Stimulated activated CD4-positive, alpha-beta T cell treated with anti-CD3 and anti-CD28 coated beads, Interleukin-2, amount 100 ng/mL, for 24 hours (primary cell): ENCODE measurements at regions not wholly inside any gene's neighbourhood (a gene's known extent, or its start where the extent isn't known, plus 50 kb on each side); places are given as distances from the start of the nearest gene placed in this dataset.
A peak's percentile ranks its signal among the peaks of the same experiment; 100 is the strongest.
"Not testable (repeated sequence)": the region's sequence is repeated elsewhere in the genome, so short reads cannot be mapped to it uniquely, and the experiment has no call there.

Source experiments
- DNase-seq, 2 donors: peaks; one replicate each; pipeline ENCODE4 v3.0.0-alpha.2; 2020

DNA sequence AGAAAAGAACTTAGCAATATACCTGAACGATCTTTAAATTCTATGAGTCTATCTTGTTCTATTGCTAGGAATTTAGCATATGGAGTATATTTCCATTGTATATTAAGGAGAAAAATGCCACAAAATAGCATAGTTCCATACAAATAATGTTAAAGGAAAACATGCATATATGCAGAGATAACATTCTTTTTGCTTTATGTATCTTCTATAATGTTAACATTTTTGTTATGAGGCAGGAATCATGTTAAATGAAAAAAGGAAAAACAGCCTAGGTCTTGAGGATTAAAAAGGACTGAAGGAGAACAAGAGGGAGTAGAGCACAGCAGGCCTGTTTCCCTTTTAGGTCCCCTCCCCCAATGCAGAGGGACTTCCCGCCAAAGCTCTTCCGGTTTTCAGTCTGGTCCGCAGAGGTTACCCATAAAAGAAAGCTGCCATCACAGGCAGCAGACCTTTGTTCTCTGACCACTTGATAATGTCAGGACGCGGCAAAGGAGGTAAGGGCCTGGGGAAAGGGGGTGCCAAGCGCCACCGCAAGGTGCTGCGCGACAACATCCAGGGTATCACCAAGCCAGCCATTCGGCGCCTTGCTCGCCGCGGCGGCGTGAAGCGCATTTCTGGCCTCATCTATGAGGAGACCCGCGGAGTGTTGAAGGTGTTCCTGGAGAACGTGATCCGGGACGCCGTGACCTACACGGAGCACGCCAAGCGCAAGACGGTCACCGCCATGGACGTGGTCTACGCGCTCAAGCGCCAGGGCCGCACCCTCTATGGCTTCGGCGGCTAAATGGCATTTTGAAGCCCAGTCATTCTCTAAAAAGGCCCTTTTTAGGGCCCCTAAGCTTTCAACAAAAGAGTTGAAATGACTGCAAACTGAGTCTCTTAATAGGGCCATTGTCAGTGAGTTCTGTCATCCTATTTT lies 108.4 kb upstream of the PRSS16 start:
- peak; percentile 69 to 77 for DNase-seq

DNA sequence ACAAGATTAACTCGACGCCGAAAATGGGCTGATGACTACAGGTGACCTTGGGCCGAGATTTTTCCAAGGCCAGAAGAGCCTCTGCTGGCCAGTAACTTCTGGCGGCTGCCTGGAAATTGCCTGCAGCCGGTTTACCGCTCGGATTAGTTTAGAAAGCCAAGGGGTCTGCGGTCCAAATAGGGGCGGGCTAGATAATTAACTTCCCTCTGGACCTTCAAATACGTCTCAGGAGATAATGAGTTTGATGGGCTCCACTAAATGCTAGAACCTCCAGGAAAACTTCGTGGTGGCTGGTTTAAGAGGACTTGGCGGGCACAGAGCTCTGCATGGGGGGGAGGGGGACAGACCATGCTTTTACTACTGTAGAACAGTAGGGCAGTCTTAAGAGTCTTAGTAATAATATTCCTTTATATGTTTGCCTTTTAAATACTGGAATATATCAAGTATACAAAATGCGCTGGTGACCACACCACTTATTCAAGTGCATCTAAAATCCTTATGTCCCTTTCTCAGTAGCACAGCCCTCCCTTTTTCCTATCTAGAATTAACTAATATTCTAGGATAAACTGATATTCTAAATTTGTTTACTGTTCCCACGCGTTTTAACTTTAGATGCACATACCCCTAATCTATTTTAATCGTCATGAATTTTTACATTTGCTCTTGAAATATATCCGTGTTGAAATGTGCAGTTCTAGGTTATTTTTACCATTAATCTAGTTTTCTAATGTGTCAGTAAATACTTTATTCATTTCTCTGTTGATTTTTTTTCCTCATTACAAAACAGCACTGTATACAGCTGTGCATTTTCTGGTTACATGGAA lies 107.5 kb upstream of the PRSS16 start:
- peak in 1 of 2 donors; percentile 41 for DNase-seq

DNA sequence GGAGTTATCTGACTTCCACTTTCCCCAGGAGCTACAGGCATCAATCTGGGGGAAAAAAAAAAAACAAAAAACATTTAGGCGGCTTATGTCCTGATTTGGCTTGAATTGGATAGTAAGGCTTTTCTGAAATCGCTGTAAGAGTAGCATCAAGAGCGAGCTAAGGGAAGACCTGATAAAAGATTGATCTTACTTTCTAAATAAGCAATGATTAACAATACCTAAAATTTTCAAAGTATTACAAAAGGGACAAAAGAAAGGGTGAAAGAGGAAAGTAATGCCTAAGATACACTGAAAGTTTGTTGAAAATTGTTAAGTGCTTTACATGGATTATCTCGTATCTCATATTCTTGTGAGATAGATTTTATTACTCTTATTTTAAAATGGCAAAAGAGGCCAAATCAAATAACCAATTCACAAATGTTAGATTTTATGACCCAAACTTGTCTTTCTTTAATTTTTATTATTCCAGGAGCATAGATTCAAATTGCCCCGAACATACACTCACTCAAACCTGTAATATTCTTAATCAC lies 106.4 kb upstream of the PRSS16 start:
- no peak for DNase-seq

DNA sequence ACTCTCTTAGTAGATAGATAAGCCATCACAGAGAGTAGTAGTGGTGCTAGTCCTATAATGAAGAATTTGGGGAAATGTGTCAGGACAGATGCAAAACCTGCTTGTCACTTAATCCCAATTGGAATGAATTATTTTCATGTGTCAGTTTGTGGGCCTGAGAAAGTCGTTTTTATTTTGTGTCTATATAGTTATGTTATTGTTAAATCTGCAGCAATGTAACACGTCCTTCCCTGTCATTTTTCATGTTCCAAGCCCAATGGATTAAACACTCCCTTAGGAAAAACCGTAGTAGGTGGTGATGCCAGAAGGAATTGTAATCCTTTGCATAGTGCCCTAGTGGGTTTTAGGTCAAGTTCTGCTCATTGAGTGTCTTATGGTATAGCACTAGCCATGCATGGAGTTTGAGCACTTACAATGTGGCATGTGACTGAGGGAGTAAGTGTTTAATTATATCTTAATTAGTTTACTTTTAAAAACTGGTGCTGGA lies 105.9 kb upstream of the PRSS16 start:
- no peak for DNase-seq

DNA sequence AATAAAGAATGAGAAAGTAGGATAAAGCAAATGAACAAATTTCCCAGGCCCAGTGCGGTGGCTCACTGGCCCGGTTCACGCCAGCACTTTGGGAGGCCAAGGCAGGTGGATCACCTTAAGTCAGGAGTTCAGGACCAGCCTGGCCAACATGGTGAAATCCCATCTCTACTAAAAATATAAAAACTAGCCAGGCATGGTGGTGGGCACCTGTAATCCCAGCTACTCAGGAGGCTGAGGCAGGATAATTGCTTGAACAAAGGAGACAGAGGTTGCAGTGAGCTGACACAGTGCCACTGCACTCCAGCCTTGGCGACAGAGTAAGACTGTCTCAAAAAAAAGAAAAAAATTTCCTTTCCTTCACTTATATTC lies 104.5 kb upstream of the PRSS16 start:
- not testable (repeated sequence) for DNase-seq

DNA sequence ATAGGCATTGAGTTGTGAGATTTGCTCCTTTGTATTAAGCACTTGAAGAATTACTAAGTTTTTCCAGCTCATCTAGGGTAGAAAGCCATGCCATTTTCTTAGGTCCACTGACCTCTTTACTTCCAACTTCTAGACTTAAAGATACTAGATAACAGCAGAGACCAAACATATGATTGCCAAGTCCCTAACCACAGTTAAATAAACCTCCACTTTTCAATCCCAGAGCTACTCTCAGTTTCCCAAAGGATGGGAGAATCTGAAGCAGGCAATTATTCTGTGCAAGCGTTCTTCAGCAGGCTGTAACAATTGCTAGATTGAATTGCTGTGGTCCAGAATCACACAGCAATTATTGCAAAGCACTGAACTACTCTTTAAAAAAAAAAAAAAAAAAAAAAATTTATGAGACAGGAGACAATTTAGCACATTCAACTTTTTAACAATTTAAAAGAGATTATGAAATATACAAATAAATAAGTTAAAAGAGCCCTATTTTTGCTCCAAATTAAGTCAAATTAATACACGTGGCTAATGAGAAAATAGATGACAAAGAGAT lies 104.0 kb upstream of the PRSS16 start:
- DNase-seq, result no peak

DNA sequence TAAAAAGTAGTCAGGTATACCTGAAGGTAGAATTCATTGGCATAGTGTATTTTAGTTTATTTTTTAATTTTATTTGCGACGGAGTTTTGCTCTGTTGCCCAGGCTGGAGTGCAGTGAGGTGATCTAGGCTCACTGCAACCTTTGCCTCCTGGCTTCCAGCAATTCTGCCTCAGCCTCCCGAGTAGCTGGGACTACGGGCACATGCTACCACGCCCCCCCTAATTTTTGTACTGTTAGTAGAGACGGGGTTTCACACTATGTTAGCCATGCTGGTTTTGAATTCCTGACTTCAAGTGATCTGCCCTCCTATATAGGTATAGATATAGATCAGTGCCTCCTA lies 102.8 kb upstream of the PRSS16 start:
- DNase-seq, result no peak

DNA sequence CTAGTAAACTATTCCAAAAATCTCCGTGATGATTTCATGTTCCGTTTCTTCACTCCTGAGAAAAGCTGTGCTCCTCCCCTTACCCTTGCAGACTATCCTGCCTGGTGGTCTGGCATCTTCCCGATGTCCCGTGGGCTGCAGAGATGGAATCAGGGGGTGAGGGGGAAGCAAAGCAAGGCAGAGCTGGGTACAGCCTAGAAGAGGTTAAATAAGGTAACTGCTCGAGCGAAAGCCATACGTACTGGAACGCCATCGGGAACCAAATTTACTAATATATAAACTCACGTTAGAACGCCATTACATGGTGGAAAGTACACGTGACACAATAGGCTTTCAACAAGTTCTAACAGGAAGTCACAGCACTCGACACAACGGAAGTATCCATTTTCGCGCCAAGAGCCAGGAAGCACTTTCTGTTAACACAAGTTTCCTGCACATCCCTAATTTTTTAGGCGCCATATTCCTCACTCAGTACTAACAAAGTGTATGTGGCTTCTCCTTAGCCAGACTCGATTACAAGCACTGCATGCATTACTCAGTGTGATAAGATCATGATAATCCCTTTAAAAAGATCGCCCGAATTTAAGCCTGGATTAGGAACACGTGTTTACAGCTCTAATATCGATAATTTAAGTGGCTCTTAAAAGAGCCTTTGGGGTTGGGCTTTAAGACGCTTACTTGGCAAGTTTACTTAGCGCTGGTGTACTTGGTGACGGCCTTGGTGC lies 101.6 kb upstream of the PRSS16 start:
- peak; percentile 66 to 67 for DNase-seq

DNA sequence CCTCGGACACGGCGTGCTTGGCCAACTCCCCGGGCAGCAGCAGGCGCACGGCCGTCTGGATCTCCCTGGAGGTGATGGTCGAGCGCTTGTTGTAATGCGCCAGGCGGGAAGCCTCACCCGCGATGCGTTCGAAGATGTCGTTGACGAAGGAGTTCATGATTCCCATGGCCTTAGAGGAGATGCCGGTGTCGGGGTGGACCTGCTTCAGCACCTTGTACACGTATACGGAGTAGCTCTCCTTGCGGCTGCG lies 101.1 kb upstream of the PRSS16 start:
- not testable (repeated sequence) for DNase-seq

DNA sequence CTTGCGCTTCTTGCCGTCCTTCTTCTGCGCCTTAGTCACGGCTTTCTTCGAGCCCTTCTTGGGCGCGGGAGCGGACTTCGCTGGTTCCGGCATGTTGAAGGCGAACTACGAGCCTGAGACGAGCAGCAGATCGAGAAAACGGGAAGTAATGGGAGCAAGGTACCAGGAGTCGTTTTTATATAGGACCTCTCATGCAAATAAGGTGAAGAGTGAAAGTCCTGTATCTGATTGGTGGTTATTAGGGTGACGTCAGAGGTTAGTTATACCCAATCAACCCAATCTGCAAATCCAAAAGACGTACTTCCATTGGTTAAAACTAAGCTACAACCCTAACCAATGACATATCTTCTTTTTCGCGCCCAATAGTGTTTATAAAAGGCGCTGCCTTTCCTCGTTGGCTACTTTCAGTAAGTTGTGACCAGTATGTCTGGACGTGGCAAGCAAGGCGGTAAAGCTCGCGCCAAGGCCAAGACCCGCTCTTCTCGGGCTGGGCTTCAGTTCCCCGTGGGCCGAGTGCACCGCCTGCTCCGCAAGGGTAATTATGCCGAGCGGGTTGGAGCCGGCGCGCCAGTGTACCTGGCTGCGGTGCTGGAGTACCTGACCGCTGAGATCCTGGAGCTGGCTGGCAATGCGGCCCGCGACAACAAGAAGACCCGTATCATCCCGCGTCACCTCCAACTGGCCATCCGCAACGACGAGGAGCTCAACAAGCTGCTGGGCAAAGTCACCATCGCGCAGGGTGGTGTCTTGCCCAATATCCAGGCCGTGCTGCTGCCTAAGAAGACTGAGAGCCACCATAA lies 100.6 kb upstream of the PRSS16 start:
- peak; percentile 77 to 79 for DNase-seq

DNA sequence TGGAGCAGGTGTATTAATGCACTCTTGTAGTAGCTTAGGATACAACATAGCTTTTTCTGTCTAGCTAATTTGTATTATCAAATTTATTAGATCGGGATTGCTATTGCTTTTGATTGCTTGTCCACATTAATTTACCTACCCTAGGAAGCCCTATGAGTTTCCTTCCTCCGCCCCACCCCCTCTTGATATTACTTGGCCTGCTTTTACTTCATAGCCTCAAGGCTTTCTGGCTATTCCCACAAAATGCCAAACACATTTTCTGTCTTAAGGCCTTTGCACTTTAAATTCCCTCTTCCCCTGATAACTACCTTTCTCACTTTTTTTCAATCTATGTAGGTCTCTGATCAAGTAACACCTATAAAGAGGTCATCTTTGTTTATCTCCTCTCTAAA lies 99.1 kb upstream of the PRSS16 start:
- DNase-seq, result no peak

DNA sequence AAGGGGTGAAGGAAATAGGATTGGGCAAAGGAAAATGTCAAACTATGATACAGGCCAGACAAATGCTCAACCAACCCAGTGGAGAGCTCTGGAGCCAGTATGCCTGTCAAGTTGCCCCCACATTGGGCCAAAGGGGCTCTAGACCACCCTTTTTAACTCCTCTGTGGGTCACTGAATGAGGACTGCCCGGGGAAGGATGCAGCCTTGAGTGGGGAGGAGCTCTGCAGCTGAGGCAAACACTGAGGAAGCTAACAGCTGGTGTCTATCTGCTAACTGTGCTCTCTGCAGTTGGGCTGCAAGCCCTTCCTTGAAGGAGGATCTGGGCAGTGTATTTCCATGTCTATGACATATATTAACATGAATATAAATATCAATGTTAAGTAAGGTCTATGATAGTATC lies 98.4 kb upstream of the PRSS16 start:
- no peak for DNase-seq

DNA sequence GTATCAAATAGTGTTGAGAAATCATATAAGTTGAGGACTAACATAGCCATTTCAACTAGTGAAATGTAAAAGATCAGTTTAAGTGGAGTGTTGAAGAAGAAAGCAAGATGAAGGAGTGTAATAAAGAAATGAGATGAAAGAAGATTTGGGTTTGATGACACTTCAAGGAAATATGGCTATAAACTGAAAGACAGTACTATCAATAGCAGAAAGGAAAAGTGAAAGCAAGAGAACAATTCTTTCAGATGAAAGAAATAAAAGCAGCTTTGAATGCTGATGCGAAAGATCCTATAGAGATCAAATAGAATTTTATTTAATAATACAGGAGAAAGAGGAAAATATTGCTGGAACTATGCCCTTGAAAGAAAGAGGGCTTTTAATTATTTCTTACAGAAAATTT lies 92.8 kb upstream of the PRSS16 start:
- DNase-seq, result no peak

DNA sequence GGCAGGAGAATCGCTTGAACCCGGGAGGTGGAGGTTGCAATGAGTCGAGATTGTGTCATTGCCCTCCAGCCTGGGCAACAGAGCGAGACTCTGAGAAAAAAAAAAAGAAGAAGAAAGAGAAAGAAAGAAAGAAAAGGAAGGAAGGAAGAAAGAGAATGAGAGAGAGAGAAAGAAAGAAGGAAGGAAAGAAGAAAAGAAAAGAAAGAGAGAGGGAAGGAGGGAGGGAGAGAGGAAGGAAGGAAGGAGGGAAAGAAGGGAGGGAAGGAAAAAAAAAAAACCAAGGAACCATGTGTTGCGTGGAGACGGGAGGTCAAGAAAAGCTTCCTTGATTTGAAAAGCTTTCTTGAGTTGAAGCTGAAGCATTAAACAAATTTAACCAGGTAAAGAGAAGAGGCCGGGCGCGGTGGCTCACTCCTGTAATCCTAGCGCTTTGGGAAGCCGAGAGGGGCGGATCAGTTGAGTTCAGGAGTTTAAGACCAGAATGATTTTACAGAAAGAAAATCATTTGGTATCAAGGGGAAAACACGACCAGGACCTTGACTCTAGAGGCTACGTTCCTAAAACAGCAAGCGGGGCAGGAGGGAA lies 90.5 kb upstream of the PRSS16 start:
- DNase-seq, result no peak

DNA sequence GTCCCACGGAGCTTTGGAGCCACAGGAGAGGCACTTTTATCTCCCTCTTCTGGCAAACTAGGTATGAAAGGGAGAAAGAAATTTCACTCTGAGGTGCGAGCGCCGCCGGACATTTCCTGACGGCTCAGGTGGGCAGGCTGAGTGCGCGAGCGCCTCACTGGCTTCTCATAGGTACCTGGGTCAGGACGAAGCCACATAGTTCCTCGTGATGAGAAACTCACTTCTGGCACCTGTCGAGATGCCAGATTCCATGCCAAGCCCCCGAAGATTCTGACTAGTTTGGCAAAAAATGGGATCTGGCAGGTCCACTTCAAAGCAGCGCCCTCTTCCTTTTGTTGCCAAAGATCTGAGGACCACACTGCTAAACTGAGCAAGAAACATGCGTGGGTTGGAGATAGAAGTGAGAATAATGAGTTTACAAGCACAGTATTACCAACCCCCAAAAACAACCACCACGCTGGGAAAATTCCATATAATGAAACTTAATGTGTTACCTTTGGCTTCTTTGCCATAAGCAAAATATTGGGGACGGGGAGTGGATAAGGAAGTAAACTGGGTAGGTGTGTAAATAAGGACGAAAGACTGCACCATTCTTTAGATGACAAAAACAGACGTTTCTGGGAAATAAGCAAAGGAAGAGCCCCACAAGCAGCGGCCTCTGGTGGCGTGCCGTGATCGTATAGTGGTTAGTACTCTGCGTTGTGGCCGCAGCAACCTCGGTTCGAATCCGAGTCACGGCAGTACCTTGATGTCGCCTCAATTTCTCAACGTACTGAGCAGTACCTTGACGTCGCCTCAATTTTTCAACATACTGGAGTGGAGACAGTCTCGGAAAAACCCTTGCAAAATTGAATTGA lies 89.8 kb upstream of the PRSS16 start:
- DNase-seq, result peak; percentile 82

DNA sequence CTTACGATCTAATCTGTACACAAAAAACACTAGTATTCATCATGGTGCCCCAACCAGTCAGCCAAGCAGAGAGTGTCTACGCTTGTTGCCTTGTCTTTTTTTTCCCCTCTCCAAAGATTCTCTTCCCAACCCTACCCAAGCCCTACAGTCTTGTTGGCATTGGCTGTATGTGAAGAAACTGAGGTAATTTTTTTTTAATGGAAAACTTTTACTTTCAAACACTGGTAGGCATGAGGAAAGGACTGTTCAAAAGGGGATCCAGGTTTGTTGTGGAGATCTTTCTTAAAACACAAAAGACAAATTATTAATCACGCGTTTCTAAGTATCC lies 89.2 kb upstream of the PRSS16 start:
- DNase-seq, result no peak

DNA sequence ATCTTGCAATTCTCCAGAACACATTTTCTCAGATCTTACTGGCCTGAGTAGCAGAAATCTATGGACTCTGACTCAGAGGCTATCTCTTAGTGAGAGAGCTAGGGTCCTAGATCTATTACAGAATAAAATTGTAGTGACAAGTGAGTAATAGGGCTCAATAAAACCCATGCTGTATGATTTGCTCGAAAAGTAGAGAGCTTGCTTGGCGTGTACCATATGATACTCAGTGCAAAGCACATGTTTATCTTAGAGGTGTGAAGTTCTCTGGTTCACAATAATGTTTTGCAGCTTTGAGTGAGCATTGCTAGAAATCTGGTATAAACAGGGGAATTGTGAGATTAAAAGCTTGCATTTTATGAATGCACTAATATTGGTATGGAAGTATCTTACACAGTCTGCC lies 87.8 kb upstream of the PRSS16 start:
- no peak for DNase-seq

DNA sequence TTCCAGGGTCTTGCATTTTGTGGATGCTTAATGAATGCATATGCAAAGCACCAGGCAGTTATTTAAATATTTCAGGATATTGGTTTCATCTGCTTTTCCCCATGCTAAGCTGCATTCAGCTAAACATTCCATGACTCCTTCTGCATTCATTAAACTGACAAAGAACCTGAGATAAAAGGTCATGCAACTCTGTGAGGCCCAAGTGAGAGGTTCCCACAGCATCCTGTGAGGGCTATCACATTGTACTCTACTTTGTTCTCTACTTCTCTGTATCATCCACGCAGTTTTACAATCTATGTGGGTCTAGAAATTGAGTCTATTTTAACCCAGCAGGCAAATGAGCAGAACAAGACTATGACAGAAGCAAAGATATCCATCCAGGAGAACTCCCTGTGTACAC lies 86.4 kb upstream of the PRSS16 start:
- DNase-seq, result no peak

DNA sequence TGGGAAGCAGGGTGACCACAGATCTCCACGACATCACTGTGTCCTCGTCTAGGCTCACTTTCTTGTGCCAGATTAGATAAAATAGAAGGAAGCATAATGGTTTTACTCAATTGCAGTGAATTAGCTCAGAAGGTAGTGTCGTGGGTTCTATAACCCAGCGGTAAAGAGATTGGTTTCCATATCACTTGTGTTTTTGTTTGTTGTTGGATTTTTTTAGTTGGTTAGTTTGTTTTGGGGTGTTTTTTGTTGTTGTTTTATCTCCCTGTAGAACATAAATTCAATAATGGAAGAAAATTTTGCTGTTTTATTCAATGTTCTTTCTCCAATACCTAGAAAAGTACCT lies 85.9 kb upstream of the PRSS16 start:
- DNase-seq, result no peak

DNA sequence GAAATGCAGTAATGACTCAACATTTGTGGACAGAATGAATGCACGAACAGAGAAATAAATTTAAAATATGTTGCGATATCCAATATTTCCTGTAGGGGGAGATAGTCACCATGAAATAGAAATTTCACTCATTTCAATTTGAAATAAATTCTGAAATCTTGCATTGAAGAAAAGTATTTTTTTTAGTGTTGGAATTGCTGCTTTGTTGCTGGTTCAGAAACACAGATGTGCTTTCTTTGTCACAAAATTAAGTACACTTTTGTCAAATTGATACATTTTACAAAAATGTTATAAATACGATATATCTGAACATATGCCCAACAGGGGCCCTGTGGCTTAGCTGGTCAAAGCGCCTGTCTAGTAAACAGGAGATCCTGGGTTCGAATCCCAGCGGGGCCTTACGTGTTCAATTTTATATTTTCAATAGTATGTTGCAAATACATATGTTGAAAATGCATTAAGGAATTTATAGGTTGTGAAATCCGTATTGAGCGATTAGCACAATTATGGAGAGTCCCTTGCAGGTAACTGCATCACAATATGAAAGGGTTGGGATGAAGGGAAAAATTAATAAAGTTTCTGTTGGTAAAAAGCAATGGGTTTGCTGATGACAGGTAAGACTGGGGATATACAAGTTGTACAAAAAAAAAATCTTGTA lies 85.4 kb upstream of the PRSS16 start:
- DNase-seq, result peak; percentile 42 to 56

DNA sequence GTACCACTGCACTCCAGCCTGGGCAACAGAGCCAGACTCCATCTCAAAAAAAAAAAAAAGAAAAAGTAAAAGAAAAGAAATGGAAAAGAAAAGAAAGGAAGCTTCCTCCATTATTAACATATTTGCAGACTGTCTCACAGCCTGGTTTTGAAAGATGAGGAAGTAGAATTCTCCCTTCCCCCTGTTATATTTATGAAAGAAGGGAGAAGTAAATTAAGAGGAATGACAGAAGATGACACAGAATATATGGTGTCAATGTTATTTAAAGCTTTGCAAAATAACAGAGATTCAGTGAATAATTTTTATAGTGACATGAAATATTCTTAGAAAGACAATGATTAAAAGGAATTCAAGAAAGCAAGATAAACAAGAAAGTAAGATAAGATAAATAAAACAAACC lies 83.7 kb upstream of the PRSS16 start:
- no peak for DNase-seq
